C4-2B (cell line): ENCODE measurements at regions not wholly inside any gene's neighbourhood (a gene's known extent, or its start where the extent isn't known, plus 50 kb on each side); places are given as distances from the start of the nearest gene placed in this dataset.

Experiments
- H3K27ac ChIP-seq: fragments of 450-650 bp; 2 replicates; pipeline ENCODE4 v1.5.1; 2017
- ZFX ChIP-seq: fragments of 450-650 bp; IDR thresholded peaks from 2 replicates; pipeline ENCODE4 v1.6.1; 2017
- TF ChIP-seq, protein P1 (sequence below): fragments of 450-650 bp; conservative IDR thresholded peaks from 2 replicates; pipeline ENCODE4 v1.5.1; 2017; ENCODE audit warnings: mild to moderate bottlenecking

DNA sequence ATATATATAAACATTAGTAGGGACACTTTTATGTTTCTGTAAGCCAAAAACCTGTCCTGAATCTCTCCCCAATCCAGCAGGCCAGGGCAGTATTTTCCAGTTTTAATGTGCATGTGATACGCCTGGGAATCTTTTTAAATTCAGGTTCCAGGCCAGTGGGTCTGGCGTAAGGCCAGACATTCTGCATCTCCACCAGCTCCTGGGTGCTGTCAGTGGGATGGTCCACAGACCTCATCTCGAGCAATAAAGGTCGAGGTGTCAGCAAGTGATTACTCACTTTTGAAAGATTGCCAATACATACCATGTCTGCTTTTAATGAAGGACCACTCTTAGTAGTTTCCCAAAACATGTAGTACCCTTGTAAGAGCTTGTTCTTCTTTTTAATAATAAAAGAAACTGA lies 189.9 kb upstream of the SH3BP4 start:
- no peak overlapping the region for H3K27ac ChIP-seq
- TF ChIP-seq, protein P1, sequence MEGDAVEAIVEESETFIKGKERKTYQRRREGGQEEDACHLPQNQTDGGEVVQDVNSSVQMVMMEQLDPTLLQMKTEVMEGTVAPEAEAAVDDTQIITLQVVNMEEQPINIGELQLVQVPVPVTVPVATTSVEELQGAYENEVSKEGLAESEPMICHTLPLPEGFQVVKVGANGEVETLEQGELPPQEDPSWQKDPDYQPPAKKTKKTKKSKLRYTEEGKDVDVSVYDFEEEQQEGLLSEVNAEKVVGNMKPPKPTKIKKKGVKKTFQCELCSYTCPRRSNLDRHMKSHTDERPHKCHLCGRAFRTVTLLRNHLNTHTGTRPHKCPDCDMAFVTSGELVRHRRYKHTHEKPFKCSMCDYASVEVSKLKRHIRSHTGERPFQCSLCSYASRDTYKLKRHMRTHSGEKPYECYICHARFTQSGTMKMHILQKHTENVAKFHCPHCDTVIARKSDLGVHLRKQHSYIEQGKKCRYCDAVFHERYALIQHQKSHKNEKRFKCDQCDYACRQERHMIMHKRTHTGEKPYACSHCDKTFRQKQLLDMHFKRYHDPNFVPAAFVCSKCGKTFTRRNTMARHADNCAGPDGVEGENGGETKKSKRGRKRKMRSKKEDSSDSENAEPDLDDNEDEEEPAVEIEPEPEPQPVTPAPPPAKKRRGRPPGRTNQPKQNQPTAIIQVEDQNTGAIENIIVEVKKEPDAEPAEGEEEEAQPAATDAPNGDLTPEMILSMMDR: no peak

DNA sequence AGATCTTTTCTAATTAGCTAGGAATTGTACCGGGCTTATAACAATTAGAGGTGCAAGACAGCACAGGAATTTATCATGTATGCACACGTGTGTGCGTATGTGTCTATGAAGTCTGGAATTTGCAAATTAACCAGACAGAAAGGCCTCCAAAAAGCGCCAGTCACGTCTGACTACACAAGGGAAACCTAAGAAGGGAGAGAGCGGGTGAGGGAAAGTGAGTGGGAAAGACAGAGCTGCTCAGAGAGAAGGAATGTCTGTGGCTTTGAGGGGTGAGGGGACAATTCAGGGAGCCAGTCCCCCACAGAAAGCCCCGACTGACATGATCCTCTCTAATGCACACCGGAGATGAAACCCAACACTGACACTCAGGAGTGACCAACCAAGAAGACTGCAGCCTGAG lies 197.7 kb upstream of the SH3BP4 start:
- no peak for TF ChIP-seq ZFX
- TF ChIP-seq, protein P1: no peak
- H3K27ac ChIP-seq: no peak overlapping the region

DNA sequence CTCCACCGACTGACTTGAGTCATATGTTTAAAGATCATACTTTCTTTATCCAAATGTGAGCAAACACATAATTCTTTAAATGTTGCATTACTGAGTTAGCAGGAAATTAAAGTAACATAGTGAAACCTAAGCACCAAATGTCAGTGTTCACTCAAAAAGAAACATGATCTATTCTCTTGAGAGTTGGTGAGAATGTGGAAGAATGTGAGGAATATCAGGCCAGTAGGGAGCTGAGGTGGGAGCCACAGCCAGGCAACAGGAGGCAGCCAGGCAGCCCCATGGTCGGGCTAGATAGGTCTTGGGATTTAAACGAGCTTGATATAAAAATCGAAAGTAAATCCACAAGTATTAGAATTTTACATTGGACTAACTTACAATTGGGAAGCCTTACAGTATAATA lies 198.1 kb upstream of the SH3BP4 start:
- TF ChIP-seq, protein P1: no peak
- TF ChIP-seq ZFX: no peak
- no peak overlapping the region for H3K27ac ChIP-seq

DNA sequence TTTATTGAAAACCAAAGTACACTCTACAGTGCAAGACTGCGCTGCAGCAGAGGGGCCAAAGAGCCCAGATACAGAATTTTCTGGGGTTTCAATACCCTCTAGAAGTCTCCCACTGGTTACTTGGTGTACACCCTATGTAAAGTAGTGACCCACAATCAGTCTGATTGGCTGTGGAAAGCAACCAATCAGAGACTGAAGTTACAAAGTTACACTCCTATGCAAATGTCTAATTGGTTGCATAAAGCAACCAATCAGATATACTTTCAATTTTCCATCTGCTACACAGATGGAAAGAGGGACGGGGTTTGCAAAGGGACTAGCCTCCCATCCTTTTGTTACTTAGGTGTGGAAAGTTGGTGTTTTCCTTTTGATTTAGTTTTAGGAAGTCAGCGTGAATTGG lies 198.9 kb upstream of the SH3BP4 start:
- TF ChIP-seq, protein P1: no peak
- no peak for TF ChIP-seq ZFX
- H3K27ac ChIP-seq: no peak overlapping the region

DNA sequence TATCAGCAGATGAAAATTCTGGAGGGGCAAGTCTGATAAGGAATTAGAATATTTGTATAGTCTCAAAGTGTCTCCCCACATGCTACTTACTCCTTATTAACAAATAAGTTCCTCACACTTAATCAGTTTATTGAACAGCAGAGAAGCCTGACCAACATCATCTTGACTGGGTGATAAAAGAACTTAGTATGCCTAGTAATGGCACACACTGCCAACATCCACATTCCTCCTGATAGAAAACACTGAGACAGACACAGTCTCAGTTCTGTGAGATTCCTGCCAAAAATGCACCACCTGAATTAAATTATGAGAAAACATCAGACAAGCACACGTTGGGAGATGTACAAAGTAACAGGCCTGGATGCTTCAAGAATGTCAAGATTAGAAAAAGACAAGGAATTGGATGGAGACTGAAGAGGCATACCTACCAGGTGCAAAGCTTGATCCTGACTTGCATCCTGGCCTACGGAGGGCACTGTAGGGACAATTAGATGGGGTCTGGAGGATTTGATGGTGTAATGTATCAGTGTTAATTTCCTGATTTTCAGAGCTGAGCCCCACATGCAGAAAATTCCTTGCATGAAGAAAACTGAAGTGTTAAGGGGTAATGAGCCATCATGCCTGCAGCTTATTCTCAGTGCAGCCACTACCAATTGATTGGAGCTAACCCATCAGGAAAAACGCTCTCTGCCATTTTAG lies 200.4 kb upstream of the SH3BP4 start:
- TF ChIP-seq, protein P1: no peak
- H3K27ac ChIP-seq: no peak overlapping the region

DNA sequence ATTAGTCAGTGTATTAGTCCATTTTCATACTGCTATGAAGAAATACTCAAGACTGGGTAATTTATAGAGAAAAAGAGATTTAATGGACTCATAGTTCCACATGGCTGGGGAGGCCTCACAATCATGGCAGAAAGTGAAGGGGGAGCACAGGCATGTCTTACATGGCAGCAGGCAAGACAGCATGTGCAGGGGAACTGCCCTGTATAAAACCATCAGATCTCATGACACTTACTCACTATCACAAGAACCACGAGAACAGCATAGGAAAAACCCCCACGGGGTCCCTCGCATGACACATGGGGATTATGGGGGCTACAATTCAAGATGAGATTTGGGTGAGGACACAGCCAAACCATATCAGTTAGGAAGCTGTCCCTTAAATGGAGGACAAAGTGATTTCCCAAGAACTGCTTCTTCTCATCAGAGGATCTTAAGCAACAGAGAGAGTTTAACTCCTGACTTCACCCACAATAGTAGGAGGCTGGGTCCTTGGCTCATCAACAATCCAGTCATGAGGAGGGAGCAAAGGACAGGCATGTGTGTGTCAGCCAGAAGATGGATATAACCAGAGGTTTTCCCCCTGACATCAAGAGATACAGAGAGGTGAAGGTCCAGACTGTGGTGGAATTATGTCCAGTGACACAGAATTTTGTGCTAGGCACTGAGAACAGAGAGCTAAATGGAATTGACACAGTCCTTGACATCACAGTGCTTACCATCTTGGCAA lies 203.8 kb upstream of the SH3BP4 start:
- no peak for TF ChIP-seq ZFX
- no peak overlapping the region for H3K27ac ChIP-seq

DNA sequence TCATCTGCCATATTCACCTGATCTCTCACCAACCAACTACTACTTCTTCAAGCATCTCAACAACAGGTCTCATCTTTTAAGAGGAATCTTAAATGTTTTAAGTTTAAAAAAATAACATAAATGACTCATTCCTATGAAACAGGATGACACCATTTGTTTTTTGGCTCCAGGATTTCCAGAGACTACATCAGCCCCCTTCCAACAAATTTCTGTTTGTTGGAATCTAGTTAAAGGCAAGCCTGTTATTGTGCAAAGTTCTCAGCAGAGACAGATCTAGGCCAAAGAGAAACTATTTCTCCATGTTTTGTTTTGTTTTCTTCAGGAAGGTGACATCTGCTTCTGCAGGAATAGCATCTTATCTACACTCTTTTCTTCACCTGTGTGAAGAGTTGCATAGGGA lies 204.8 kb upstream of the SH3BP4 start:
- TF ChIP-seq, protein P1: no peak
- TF ChIP-seq ZFX: no peak
- H3K27ac ChIP-seq: no peak overlapping the region

DNA sequence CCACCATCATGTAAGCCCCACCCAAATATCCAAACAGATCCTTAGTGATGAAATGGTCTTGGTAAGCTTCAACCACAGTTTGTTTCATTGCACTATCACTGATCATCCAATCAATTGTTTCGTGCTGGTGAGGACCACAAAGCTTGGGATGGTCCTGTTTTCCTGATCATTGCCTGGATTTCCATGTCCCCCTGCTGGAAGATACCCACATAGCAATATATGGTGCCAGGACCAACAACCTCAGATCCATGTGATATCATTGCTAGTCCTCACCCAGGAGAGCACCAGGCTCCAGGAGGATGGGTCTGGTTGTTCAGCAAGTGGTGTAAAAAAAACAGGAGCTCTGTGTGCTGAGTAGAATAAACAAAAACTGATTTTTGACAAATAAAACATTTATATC lies 206.5 kb upstream of the SH3BP4 start:
- H3K27ac ChIP-seq: no peak overlapping the region
- no peak for TF ChIP-seq ZFX
- TF ChIP-seq, protein P1: peak; percentile 23
